Suprapubic skin (tissue), 4 donors: ENCODE measurements at regions not wholly inside any gene's neighbourhood (a gene's known extent, or its start where the extent isn't known, plus 50 kb on each side); places are given as distances from the start of the nearest gene placed in this dataset.

Experiments used
- CTCF ChIP-seq, 2 donors: fragments of 200-600 bp in 1 of 2; fragments of 450-650 bp in 1 of 2; sonication (generic) in 1 of 2; IDR thresholded peaks; one replicate each; pipeline ENCODE4 v1.5.1; 2016 to 2019; ENCODE audit warnings: antibody characterized with exemption in 2 of 2, mild to moderate bottlenecking in 1 of 2, moderate library complexity in 1 of 2
- POLR2A ChIP-seq, 2 donors: fragments of 450-650 bp; IDR thresholded peaks; one replicate each; pipeline ENCODE4 v1.6.1; 2017; ENCODE audit warnings: antibody characterized with exemption in 2 of 2, mild to moderate bottlenecking in 2 of 2, moderate library complexity in 2 of 2
- POLR2AphosphoS5 ChIP-seq, 3 donors: sonication (generic); formaldehyde crosslinking; IDR thresholded peaks; one replicate each; pipeline ENCODE4 v1.6.1; 2017; ENCODE audit warnings: antibody characterized with exemption in 3 of 3

- TF ChIP-seq CTCF (IDR thresholded peaks at IDR 0.05), result no peak
- no peak for TF ChIP-seq POLR2AphosphoS5 (IDR thresholded peaks at IDR 0.05)
- no peak for TF ChIP-seq POLR2A (IDR thresholded peaks at IDR 0.05)
Measured at GRCh38 chr4:24662056-24662455, 77.7 kb upstream of the DHX15 start.
